ENCODE measurements at regions not wholly inside any gene's neighbourhood (a gene's known extent, or its start where the extent isn't known, plus 50 kb on each side); places are given as distances from the start of the nearest gene placed in this dataset.
A peak's percentile ranks its signal among the peaks of the same experiment; 100 is the strongest.

GRCh38 chr3:187974871-187975271, 179.1 kb upstream of the LPP start:
- no peak overlapping the region for H3K4me3 ChIP-seq (ENCODE audit: low read length)
- DNase-seq (ENCODE audit: low read depth) = no peak
- TF ChIP-seq, protein P1, sequence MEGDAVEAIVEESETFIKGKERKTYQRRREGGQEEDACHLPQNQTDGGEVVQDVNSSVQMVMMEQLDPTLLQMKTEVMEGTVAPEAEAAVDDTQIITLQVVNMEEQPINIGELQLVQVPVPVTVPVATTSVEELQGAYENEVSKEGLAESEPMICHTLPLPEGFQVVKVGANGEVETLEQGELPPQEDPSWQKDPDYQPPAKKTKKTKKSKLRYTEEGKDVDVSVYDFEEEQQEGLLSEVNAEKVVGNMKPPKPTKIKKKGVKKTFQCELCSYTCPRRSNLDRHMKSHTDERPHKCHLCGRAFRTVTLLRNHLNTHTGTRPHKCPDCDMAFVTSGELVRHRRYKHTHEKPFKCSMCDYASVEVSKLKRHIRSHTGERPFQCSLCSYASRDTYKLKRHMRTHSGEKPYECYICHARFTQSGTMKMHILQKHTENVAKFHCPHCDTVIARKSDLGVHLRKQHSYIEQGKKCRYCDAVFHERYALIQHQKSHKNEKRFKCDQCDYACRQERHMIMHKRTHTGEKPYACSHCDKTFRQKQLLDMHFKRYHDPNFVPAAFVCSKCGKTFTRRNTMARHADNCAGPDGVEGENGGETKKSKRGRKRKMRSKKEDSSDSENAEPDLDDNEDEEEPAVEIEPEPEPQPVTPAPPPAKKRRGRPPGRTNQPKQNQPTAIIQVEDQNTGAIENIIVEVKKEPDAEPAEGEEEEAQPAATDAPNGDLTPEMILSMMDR (IDR thresholded peaks at IDR 0.05; ENCODE audit: insufficient read depth, low read depth, low read length, missing control alignments) = peak; percentile 16

GRCh38 chr3:187975561-187976364, 178.2 kb upstream of the LPP start:
- no peak overlapping the region for H3K4me3 ChIP-seq (ENCODE audit: low read length)
- no peak for DNase-seq (ENCODE audit: low read depth)
- TF ChIP-seq, protein P1 (IDR thresholded peaks at IDR 0.05; ENCODE audit: insufficient read depth, low read depth, low read length, missing control alignments) = no peak

GRCh38 chr3:187976365-187976900, 177.5 kb upstream of the LPP start:
- TF ChIP-seq, protein P1 (IDR thresholded peaks at IDR 0.05; ENCODE audit: insufficient read depth, low read depth, low read length, missing control alignments) = no peak
- no peak overlapping the region for H3K4me3 ChIP-seq (ENCODE audit: low read length)
- peak; percentile 10 for DNase-seq (ENCODE audit: low read depth)

GRCh38 chr3:187977659-187978058, 176.3 kb upstream of the LPP start:
- TF ChIP-seq, protein P1 (IDR thresholded peaks at IDR 0.05; ENCODE audit: insufficient read depth, low read depth, low read length, missing control alignments) = no peak
- H3K4me3 ChIP-seq (ENCODE audit: low read length) = no peak overlapping the region
- no peak for DNase-seq (ENCODE audit: low read depth)

DNA sequence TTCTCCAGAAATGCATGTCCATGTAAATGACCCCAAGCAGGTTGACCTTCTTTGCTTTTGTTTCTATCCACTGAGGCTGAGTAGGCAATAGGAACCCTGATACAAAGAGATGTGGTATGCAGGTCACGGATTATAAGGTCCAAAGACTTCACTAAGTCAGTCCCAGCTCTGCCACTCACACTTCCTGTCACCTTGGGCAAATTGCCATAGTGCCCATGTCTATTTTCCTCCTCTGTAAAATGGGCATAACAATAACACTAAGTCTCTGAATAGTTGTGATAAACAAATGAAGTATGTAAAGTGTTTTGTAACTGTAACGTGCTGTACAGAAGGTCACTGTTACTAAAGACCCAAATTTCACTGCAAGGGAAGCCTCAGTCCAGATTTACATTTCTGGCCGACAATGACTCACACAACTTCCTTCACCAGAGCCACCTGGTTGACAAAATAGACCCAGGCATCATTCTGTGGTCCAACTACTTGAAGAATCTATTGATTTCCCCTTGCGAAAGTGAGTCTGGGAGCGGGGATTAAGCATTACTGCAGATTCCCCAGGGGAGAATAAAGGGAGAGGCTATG, 175.4 kb upstream of the LPP start:
- no peak overlapping the region for H3K4me3 ChIP-seq (ENCODE audit: low read length)
- DNase-seq (ENCODE audit: low read depth) = no peak
- TF ChIP-seq, protein P1 (IDR thresholded peaks at IDR 0.05; ENCODE audit: insufficient read depth, low read depth, low read length, missing control alignments) = no peak

- no peak for DNase-seq (ENCODE audit: low read depth)
- TF ChIP-seq, protein P1 (IDR thresholded peaks at IDR 0.05; ENCODE audit: insufficient read depth, low read depth, low read length, missing control alignments) = no peak
- no peak overlapping the region for H3K4me3 ChIP-seq (ENCODE audit: low read length)
These were observed 174.4 kb upstream of the LPP start for GRCh38 chr3:187979564-187979963.
